T47D (cell line): ENCODE measurements at regions not wholly inside any gene's neighbourhood (a gene's known extent, or its start where the extent isn't known, plus 50 kb on each side); places are given as distances from the start of the nearest gene placed in this dataset.
A peak's percentile ranks its signal among the peaks of the same experiment; 100 is the strongest.
"Not testable (repeated sequence)": the region's sequence is repeated elsewhere in the genome, so short reads cannot be mapped to it uniquely, and the experiment has no call there.

Source experiments
- DNase-seq, 2 experiments: peaks; one replicate each; pipeline versions ENCODE4 v3.0.0 to v3.0.0-alpha.2; 2011 to 2012; ENCODE audit warnings: low read depth in 1 of 2, low spot score in 1 of 2
- JUND ChIP-seq: IDR thresholded peaks from 2 replicates; pipeline ENCODE4 v1.6.1; 2012; ENCODE audit warnings: low read depth
- in situ Hi-C: cut with HindIII; loops from 2 replicates; pipeline ENCODE4 v1.10.0; 2016; ENCODE audit warnings: low sequenced_read_pairs, low pct_unique_long_range_greater_than_20kb

DNA sequence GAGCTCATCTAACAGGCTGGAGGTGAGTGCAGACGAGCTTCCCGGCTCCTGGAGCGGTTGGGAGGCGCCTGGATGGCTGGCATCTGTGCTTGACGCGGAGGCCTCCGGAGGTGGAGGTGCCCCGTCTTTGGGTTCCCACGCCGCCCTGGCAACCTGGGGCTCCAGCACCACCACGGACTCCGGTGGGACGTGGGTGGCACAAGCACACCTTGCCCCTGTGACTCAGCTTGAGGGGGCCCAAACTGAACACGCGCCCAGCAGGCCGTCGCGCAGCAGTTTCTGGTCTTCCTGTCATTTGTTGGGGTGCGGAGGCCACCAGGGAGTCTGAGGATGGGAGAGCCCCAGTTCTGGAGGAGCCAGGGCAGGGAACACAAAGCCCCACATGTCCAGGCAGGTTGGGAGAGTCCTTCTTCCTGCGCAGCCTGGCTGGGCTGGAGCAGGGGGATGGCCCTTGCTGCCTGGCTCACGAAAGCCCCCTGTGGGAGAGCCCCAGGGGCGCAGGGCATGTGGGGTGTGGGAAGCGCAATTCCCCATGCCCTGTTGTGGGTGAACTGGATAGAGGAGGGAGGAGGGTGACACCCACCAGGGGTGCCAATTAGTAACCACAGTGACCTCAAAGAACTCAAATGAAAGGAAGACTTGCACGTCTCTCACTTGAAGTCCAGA lies 1378.6 kb upstream of the DEFB115 start:
- TF ChIP-seq JUND = no peak
- DNase-seq = peak in 1 of 2 experiments; percentile 24
- in situ Hi-C loops = no loop called here

DNA sequence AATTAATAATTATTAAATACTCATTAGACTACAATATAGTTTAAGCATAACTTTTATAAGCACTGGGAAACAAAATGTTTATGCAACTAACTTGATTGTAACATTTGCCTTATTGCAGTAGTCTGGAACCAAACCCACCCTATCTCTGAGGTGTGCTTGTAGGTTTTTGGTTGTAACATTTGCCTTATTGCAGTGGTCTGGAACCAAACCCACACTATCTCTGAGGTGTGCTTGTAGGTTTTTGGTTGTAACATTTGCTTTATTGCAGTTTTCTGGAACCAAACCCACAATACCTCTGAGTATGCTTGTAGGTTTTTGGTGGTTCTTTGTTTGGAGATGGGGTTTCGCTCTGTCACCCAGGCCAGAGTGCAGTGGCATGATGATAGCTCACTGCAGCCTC lies 1376.4 kb upstream of the DEFB115 start:
- DNase-seq, in situ Hi-C loops: not testable (repeated sequence)

DNA sequence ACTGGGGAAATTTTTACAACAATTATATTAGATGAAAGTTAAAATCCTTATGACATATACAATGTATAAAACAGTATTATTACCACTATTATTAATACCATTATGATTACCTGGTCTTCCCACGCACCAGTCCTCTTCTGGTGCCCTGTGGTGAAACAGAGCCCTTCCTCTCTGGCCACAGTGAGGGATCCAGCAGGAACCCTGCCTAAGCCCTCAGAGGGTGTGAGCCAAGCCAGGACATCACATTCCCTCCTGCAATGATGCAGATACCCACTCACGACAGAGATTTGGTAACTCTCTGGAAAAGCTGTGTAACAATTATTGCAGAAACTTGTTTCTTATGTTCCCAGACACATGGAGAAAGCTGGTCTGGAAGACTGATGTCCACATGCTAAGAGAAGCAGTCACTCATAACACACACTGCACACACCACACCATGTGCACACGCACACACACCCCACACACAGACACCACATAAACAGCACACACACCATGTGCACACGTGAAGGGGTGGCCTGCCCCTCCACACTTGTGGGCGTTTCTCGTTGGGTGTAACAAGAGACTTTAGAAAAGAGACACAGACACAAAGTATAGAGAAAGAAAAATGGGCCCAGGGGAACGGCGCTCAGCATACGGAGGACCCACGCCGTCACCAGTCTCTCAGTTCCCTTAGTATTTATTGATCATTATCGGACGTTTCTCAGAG lies 1373.8 kb upstream of the DEFB115 start:
- in situ Hi-C loops = not testable (repeated sequence)

DNA sequence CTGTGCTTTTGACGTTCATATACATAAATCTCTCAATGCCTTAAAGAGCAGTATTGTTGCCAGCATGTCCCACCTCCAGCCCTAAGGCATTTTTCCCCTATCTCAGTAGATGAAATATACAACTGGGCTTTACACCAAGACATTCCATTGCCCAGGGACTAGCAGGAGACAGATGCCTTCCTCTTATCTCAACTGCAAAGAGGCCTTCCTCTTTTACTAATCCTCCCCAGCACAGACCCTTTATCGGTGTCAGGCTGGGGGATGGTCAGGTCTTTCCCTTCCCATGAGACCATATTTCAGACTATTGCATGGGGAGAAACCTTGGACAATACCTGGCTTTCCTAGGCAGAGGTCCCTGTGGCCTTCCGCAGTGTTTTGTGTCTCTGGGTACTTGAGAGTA lies 1373.1 kb upstream of the DEFB115 start:
- in situ Hi-C loops, DNase-seq: not testable (repeated sequence)

More for the DNA sequence above, 1373.8 kb upstream of the DEFB115 start:
- not testable (repeated sequence) for DNase-seq

DNA sequence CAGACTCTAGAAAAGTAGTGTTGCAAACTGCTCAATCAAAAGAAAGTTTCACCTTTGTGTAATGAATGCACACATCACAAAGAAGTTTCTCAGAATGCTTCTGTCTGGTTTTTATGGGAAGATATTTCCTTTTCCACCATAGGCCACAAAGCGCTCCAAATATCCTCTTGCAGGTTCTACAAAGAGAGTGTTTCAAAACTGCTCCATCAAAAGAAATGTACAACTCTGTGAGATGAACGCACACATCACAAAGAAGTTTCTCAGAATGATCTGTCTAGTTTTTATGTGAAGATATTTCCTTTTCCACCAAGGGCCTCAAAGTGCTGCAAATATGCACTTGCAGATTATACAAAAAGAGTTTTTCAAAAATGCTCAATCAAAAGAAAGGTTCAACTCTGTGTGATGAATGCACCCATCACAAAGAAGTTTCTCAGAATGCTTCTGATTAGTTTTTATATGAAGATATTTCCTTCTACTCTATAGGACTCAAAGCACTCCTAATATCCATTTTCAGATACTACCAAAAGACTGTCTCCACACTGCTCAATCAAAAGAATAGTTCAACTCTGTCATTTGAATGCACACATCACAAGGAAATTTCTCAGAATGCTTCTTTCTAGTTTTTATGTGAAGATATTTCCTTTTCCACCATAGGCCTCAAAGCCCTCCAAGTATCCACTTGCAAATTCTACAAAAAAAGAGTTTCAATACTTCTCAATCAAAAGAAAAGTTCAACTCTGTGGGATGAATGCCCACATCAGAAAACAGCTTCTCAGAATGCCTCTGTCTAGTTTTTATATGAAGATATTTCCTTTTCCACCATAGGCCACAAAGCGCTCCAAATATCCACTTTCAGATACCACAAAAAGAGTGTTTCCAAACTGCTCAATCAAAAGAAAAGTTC lies 1371.9 kb upstream of the DEFB115 start:
- in situ Hi-C loops, DNase-seq: not testable (repeated sequence)

DNA sequence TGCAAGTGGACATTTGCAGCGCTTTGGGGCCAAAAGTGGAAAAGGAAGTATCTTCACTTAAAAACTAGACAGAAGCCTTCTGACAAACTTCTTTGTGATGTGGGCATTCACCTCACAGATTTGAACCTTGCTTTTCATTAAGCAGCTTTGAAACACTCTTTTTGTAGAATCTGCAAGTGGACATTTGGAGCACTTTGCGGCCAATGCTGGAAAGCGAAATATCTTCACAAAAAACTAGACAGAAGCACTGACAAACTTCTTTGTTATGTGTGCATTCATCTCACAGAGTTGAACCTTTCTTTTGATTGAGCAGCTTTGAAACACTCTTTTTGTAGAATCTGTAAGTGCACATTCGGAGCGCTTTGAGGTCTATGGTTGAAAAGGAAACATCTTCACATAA lies 1365.9 kb upstream of the DEFB115 start:
- DNase-seq, in situ Hi-C loops: not testable (repeated sequence)
